Keratinocyte (primary cell): ENCODE measurements at regions not wholly inside any gene's neighbourhood (a gene's known extent, or its start where the extent isn't known, plus 50 kb on each side); places are given as distances from the start of the nearest gene placed in this dataset.

Source experiments
- DNase-seq: peaks from one replicate; pipeline ENCODE4 v3.0.0-alpha.2; 2011; ENCODE audit warnings: low read depth, missing footprints, low spot score
- FAIRE-seq: peaks from 2 replicates; lab custom pipeline; 2011; peaks lifted over from hg19 to GRCh38; lab: Jason Lieb, UNC
- H2AFZ ChIP-seq: 2 replicates; pipeline ENCODE4 v1.6.0; 2012; ENCODE audit warnings: low read length, control low read depth, inconsistent platforms; ENCODE audit not compliant: control insufficient read depth
- H3K27ac ChIP-seq: 2 replicates; pipeline ENCODE4 v1.5.1; 2011; ENCODE audit warnings: low read length; ENCODE audit not compliant: control insufficient read depth, insufficient read depth
- H3K27me3 ChIP-seq: 3 replicates; pipeline ENCODE4 v1.6.0; 2011; ENCODE audit warnings: low read length; ENCODE audit not compliant: control insufficient read depth, insufficient read depth; ENCODE audit errors: extremely low read depth
- H3K36me3 ChIP-seq, 2 experiments: 2 replicates in 1 of 2; 3 replicates in 1 of 2; pipeline ENCODE4 v1.5.1; 2011; ENCODE audit warnings: low read length in 2 of 2, mild to moderate bottlenecking in 1 of 2; ENCODE audit not compliant: control insufficient read depth in 2 of 2, insufficient read depth in 2 of 2; ENCODE audit errors: extremely low read depth in 1 of 2
- H3K4me1 ChIP-seq: 3 replicates; pipeline ENCODE4 v1.5.1; 2011; ENCODE audit warnings: low read length; ENCODE audit not compliant: control insufficient read depth, insufficient read depth; ENCODE audit errors: extremely low read depth
- H3K4me2 ChIP-seq: 3 replicates; pipeline ENCODE4 v1.6.0; 2011; ENCODE audit warnings: low read depth, low read length; ENCODE audit not compliant: control insufficient read depth, insufficient read depth; ENCODE audit errors: extremely low read depth
- H3K4me3 ChIP-seq, 3 experiments: fragments of 200-600 bp in 1 of 3; sonication (generic) in 1 of 3; 2 replicates in 2 of 3; 3 replicates in 1 of 3; pipeline ENCODE4 v1.5.1; 2011 to 2016; ENCODE audit warnings: low read length in 3 of 3, mild to moderate bottlenecking in 3 of 3, control low read depth in 2 of 3, inconsistent platforms in 1 of 3, low read depth in 1 of 3, mixed read lengths in 1 of 3, mixed run types in 1 of 3, moderate library complexity in 1 of 3; ENCODE audit not compliant: control insufficient read depth in 2 of 3, insufficient read depth in 2 of 3; ENCODE audit errors: extremely low read depth in 1 of 3
- H3K79me2 ChIP-seq: 2 replicates; pipeline ENCODE4 v1.6.0; 2012; ENCODE audit warnings: low read length; ENCODE audit not compliant: control insufficient read depth, insufficient read depth
- H3K9ac ChIP-seq: 3 replicates; pipeline ENCODE4 v1.6.0; 2011; ENCODE audit warnings: low read length; ENCODE audit not compliant: control insufficient read depth, insufficient read depth; ENCODE audit errors: extremely low read depth
- H3K9me1 ChIP-seq: 3 replicates; pipeline ENCODE4 v1.6.0; 2011; ENCODE audit warnings: low read length; ENCODE audit not compliant: control insufficient read depth, insufficient read depth; ENCODE audit errors: extremely low read depth
- H3K9me3 ChIP-seq: 2 replicates; pipeline ENCODE4 v1.5.1; 2012; ENCODE audit warnings: low read depth, low read length; ENCODE audit not compliant: control insufficient read depth
- H4K20me1 ChIP-seq: 3 replicates; pipeline ENCODE4 v1.6.0; 2011; ENCODE audit warnings: low read length; ENCODE audit not compliant: control insufficient read depth, insufficient read depth; ENCODE audit errors: extremely low read depth
- EZH2 ChIP-seq: IDR thresholded peaks from one replicate; pipeline ENCODE4 v1.6.1; 2012; ENCODE audit warnings: inconsistent platforms, mild to moderate bottlenecking, low read length, moderate library complexity
- dilution Hi-C: fragments of 300-500 bp; cut with MboI; formaldehyde crosslinking; loops from one replicate; pipeline ENCODE4 v1.7.0; 2020; ENCODE audit warnings: low sequenced_read_pairs; ENCODE audit not compliant: extremely low pct_ligation_motif_present
- TF ChIP-seq, protein P1 (sequence below), 3 experiments: IDR thresholded peaks in 1 of 3; conservative IDR thresholded peaks in 1 of 3; optimal IDR thresholded peaks in 1 of 3; 2 replicates in 2 of 3; 3 replicates in 1 of 3; pipeline versions ENCODE3 to v1.5.1; 2011; ENCODE audit warnings: low read length in 3 of 3, mild to moderate bottlenecking in 3 of 3, moderate library complexity in 2 of 3, control low read depth in 1 of 3, inconsistent platforms in 1 of 3; ENCODE audit not compliant: insufficient read depth in 2 of 3; ENCODE audit errors: extremely low read depth in 1 of 3

DNA sequence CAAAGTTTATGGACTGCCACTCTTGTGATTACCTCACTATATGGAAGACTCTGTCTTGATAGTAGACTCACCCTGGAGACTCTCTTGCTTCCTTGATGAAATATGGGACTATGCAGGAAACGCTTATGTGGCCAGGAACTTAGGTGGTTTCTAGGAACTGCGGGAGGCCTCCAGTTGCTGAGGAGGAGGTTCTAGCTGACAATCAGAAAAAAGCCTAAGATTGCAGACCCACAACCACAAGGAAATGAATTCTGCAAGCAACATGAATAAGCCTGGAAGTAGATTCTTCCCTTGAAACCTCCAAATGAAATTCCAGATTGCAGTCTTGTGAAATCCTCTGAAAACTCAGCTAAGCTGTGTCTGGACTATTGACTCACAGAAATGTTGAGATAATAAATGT, 88.9 kb upstream of the COL11A1 start:
- Histone ChIP-seq H3K9me3 (no peaks in the 10 kb centered on the region), H3K36me3 (no peaks in the 10 kb centered on the region), H2AFZ (no peak overlapping the region), H3K4me3 (no peak overlapping the region), H3K79me2 (no peaks in the 10 kb centered on the region), H3K27me3 (no peaks in the 10 kb centered on the region), H3K4me2 (no peak overlapping the region), H3K9me1 (no peaks in the 10 kb centered on the region), H3K4me1 (no peaks in the 10 kb centered on the region), H3K9ac (no peak overlapping the region), H3K27ac (no peak overlapping the region), H4K20me1 (no peaks in the 10 kb centered on the region)
- dilution Hi-C loops = no loop called here
- FAIRE-seq (no peak), DNase-seq (no peak)
- TF ChIP-seq, protein P1, sequence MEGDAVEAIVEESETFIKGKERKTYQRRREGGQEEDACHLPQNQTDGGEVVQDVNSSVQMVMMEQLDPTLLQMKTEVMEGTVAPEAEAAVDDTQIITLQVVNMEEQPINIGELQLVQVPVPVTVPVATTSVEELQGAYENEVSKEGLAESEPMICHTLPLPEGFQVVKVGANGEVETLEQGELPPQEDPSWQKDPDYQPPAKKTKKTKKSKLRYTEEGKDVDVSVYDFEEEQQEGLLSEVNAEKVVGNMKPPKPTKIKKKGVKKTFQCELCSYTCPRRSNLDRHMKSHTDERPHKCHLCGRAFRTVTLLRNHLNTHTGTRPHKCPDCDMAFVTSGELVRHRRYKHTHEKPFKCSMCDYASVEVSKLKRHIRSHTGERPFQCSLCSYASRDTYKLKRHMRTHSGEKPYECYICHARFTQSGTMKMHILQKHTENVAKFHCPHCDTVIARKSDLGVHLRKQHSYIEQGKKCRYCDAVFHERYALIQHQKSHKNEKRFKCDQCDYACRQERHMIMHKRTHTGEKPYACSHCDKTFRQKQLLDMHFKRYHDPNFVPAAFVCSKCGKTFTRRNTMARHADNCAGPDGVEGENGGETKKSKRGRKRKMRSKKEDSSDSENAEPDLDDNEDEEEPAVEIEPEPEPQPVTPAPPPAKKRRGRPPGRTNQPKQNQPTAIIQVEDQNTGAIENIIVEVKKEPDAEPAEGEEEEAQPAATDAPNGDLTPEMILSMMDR (optimal IDR thresholded peaks at IDR 0.05 in 1 of 3, IDR thresholded peaks at IDR 0.05 in 1 of 3, conservative IDR thresholded peaks at IDR 0.05 in 1 of 3; ENCODE audit: extremely low read depth in 1 of 3, insufficient read depth in 2 of 3, low read length in 3 of 3) = no peak
- TF ChIP-seq EZH2 = no peak

DNA sequence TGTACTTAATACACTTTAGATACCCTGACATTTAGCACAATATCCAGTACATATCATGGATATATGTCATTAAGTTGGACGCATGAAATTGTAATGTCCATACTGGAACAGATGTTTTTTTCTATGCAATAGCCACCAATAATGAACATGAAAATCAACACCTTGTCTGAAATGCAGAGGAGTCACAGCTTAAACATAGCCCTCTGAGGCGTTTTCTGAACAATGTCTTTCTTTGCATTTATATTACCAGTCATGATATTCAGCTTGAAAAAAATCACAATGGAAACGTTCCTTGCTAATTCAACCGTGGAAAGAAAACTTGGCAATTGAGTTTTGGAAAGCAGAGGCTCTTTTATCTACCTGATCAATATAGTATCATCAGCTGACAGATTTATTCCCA, 86.7 kb upstream of the COL11A1 start:
- Histone ChIP-seq H3K27ac (no peak overlapping the region), H3K27me3 (no peaks in the 10 kb centered on the region), H3K9ac (no peak overlapping the region), H2AFZ (no peak overlapping the region), H3K4me2 (no peak overlapping the region), H3K4me3 (no peak overlapping the region), H4K20me1 (no peaks in the 10 kb centered on the region), H3K9me1 (no peaks in the 10 kb centered on the region), H3K9me3 (no peaks in the 10 kb centered on the region), H3K79me2 (no peaks in the 10 kb centered on the region), H3K36me3 (no peaks in the 10 kb centered on the region), H3K4me1 (no peaks in the 10 kb centered on the region)
- dilution Hi-C loops = no loop called here
- FAIRE-seq (no peak), DNase-seq (no peak)
- no peak for TF ChIP-seq EZH2
- TF ChIP-seq, protein P1 (optimal IDR thresholded peaks at IDR 0.05 in 1 of 3, IDR thresholded peaks at IDR 0.05 in 1 of 3, conservative IDR thresholded peaks at IDR 0.05 in 1 of 3; ENCODE audit: extremely low read depth in 1 of 3, insufficient read depth in 2 of 3, low read length in 3 of 3) = no peak
